CD4-positive, alpha-beta T cell (primary cell): ENCODE measurements at regions not wholly inside any gene's neighbourhood (a gene's known extent, or its start where the extent isn't known, plus 50 kb on each side); places are given as distances from the start of the nearest gene placed in this dataset.

Experiments used
- ATAC-seq: fragments of 200-7000 bp; cut with Tn5 transposase; one replicate; pipeline ENCODE4 v1.10.0; 2022; ENCODE audit warnings: mild to moderate bottlenecking; ENCODE audit not compliant: poor library complexity
- CTCF ChIA-PET: fragments of 350-600 bp; sonication (Branson Sonifier 250); formaldehyde crosslinking; loops from one replicate; lab custom pipeline; 2021; ENCODE audit warnings: antibody characterized with exemption, inconsistent platforms; lab: Charles Lee
- POLR2A ChIA-PET: fragments of 350-600 bp; sonication (Branson Sonifier 250); formaldehyde crosslinking; loops from one replicate; lab custom pipeline; 2021; ENCODE audit warnings: antibody characterized with exemption, inconsistent platforms; lab: Charles Lee
- DNase-seq, 14 experiments: peaks; one replicate each; pipeline ENCODE4 v3.0.0-alpha.2; 2013 to 2020; ENCODE audit warnings: mixed read lengths in 2 of 14
- H3K27ac ChIP-seq, 2 donors: one replicate each; pipeline versions ENCODE4 v1.5.1 to v1.7.0; 2013; ENCODE audit warnings: low read length in 2 of 2, low read depth in 1 of 2, mild to moderate bottlenecking in 1 of 2
- H3K27me3 ChIP-seq, 2 experiments: 1 replicate in 1 of 2; 2 replicates in 1 of 2; pipeline versions ENCODE4 v1.6.1 to v1.7.0; 2013; ENCODE audit warnings: low read length in 2 of 2, control low read depth in 1 of 2, mild to moderate bottlenecking in 1 of 2, moderate library complexity in 1 of 2; ENCODE audit not compliant: insufficient read depth in 2 of 2, control insufficient read depth in 1 of 2
- H3K36me3 ChIP-seq: one replicate; pipeline ENCODE4 v1.6.1; 2013; ENCODE audit warnings: low read length, control low read depth; ENCODE audit not compliant: insufficient read depth
- H3K4me1 ChIP-seq: one replicate; pipeline ENCODE4 v1.6.1; 2013; ENCODE audit warnings: low read length, control low read depth; ENCODE audit not compliant: insufficient read depth
- H3K4me3 ChIP-seq: one replicate; pipeline ENCODE4 v1.5.1; 2013; ENCODE audit warnings: mild to moderate bottlenecking, low read length, moderate library complexity
- H3K9me3 ChIP-seq, 2 experiments: 1 replicate in 1 of 2; 2 replicates in 1 of 2; pipeline versions ENCODE4 v1.6.1 to v1.7.0; 2013; ENCODE audit warnings: low read length in 2 of 2, mild to moderate bottlenecking in 2 of 2, control low read depth in 1 of 2, moderate library complexity in 1 of 2; ENCODE audit not compliant: control insufficient read depth in 1 of 2, insufficient read depth in 1 of 2
- H3K27ac Mint-ChIP-seq: one replicate; pipeline ENCODE4 v1.8.0; 2020; ENCODE audit warnings: mixed read lengths
- H3K27me3 Mint-ChIP-seq: one replicate; pipeline ENCODE4 v1.8.0; 2021; ENCODE audit warnings: mixed read lengths
- H3K36me3 Mint-ChIP-seq: one replicate; pipeline ENCODE4 v1.8.0; 2021; ENCODE audit warnings: low read depth, mixed read lengths
- H3K4me1 Mint-ChIP-seq: one replicate; pipeline ENCODE4 v1.8.0; 2021; ENCODE audit warnings: low read depth, mixed read lengths
- H3K4me3 Mint-ChIP-seq: one replicate; pipeline ENCODE4 v1.8.0; 2020; ENCODE audit warnings: mild to moderate bottlenecking, mixed read lengths
- H3K9me3 Mint-ChIP-seq: one replicate; pipeline ENCODE4 v1.8.0; 2020; ENCODE audit warnings: mixed read lengths
- intact Hi-C, 2 experiments: fragments of 100-400 bp; cut with DNase I in 1 of 2; cut with micrococcal nuclease in 1 of 2; formaldehyde crosslinking; loops; one replicate each; pipeline versions ENCODE4 v1.15.1 to v1.9.0; 2023 to 2025; cut with DNase I, micrococcal nuclease
- TF ChIP-seq, protein P1 (sequence below): fragments of 200-600 bp; IDR thresholded peaks from one replicate; pipeline ENCODE4 v1.8.0; 2022; ENCODE audit warnings: antibody characterized with exemption, mild to moderate bottlenecking

DNA sequence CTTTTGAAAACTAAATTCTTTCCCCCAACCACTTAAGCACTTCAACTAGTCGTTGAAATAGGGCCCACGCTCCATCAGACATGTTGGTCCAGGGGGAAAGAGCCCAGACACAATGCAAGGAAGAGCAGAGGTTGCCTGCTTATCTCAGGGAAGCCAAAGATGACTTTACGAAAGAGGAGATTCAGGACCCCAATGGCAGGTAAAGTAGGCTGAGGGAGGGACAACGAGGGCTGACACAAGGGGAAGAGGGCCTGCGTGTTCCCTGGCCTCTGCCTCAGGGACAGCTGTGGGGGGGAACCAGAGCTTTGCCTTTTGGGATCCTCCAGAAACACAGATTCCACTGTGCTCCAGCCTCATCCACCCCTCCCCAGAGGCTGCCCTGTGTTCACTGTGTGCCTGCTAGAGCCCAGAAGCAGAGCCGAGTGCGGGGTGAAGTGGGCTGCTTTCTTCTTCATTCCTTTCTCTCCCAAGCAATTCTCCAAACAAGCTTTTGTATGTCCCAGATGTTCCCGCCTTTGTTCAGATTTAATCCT is 135.5 kb upstream of the GRIK3 start:
- Mint-ChIP-seq H3K27me3 (peaks cover 50% of the 10 kb centered on the region), H3K4me1 (no peaks in the 10 kb centered on the region), H3K4me3 (no peak overlapping the region), H3K9me3 (peaks cover 7% of the 10 kb centered on the region), H3K36me3 (no peaks in the 10 kb centered on the region), H3K27ac (no peak overlapping the region)
- no peak overlapping the region for H3K27ac ChIP-seq
- ChIA-PET CTCF (no interaction called here), POLR2A (no interaction called here)
- intact Hi-C loops, result no loop called here
- no peaks in the 10 kb centered on the region for H3K4me1 ChIP-seq
- H3K4me3 ChIP-seq, result no peak overlapping the region
- peaks cover 0 to 2% of the 10 kb centered on the region in 2 experiments for H3K9me3 ChIP-seq
- ATAC-seq, result no peak
- no peak for DNase-seq
- no peaks in the 10 kb centered on the region for H3K36me3 ChIP-seq
- TF ChIP-seq, protein P1, sequence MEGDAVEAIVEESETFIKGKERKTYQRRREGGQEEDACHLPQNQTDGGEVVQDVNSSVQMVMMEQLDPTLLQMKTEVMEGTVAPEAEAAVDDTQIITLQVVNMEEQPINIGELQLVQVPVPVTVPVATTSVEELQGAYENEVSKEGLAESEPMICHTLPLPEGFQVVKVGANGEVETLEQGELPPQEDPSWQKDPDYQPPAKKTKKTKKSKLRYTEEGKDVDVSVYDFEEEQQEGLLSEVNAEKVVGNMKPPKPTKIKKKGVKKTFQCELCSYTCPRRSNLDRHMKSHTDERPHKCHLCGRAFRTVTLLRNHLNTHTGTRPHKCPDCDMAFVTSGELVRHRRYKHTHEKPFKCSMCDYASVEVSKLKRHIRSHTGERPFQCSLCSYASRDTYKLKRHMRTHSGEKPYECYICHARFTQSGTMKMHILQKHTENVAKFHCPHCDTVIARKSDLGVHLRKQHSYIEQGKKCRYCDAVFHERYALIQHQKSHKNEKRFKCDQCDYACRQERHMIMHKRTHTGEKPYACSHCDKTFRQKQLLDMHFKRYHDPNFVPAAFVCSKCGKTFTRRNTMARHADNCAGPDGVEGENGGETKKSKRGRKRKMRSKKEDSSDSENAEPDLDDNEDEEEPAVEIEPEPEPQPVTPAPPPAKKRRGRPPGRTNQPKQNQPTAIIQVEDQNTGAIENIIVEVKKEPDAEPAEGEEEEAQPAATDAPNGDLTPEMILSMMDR, result no peak
- H3K27me3 ChIP-seq, result peaks cover 11 to 22% of the 10 kb centered on the region in 2 experiments

DNA sequence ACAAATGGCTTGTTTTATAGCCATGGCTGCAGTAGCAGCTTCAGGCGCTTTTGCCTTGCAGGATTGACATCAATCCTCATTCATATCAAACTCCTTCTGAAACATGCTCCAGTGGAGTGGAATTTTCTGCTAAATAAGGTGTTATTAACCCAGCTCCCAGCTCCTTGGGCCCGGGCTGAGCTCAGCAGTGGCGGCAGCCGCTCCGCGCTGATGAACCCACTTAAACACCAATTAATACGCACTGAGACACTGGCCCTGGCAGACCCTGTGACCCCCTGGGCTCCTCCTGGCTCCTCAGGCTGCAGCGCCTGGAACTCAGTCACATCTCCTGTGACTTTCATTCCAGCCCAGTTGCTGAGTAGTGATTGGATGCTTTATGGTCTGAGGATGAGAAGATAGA is 137.4 kb upstream of the GRIK3 start:
- Histone ChIP-seq H3K4me1 (no peaks in the 10 kb centered on the region), H3K36me3 (no peaks in the 10 kb centered on the region), H3K9me3 (no peaks in the 10 kb centered on the region), H3K4me3 (no peak overlapping the region), H3K27me3 (peaks cover 11 to 16% of the 10 kb centered on the region in 2 experiments), H3K27ac (no peak overlapping the region)
- H3K27me3 Mint-ChIP-seq, result peaks cover 54% of the 10 kb centered on the region
- TF ChIP-seq, protein P1, result no peak
- no peak overlapping the region for H3K27ac Mint-ChIP-seq
- peaks cover 7% of the 10 kb centered on the region for H3K9me3 Mint-ChIP-seq
- DNase-seq (no peak), ATAC-seq (no peak)
- H3K4me1 Mint-ChIP-seq, result no peaks in the 10 kb centered on the region
- no peaks in the 10 kb centered on the region for H3K36me3 Mint-ChIP-seq
- POLR2A ChIA-PET, result no interaction called here
- CTCF ChIA-PET, result no interaction called here
- intact Hi-C loops, result no loop called here
- H3K4me3 Mint-ChIP-seq, result no peak overlapping the region

DNA sequence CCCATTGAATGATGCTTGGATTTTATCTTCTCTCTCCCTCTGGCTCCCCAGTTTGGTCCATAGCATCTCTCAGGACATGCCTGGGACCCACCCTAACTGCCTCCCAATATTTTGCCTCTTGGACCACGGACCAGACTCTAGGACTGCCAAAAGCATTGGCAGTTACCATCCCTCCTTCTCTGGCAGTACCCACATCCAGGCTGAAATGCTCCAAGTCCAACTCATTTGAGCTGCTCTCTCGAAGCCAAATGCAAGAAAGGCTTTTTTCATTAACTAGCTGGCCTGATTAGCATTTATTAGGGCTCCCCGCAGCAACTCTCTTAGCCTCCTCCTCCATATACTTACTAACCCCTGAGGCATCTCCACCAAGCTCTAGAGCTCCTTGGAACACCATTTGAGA is 140.0 kb upstream of the GRIK3 start:
- H3K27ac ChIP-seq, result no peak overlapping the region
- ChIA-PET POLR2A (no interaction called here), CTCF (no interaction called here)
- no peaks in the 10 kb centered on the region for H3K4me1 Mint-ChIP-seq
- H3K36me3 ChIP-seq, result no peaks in the 10 kb centered on the region
- intact Hi-C loops, result no loop called here
- no peaks in the 10 kb centered on the region for H3K36me3 Mint-ChIP-seq
- H3K27ac Mint-ChIP-seq, result no peak overlapping the region
- no peaks in the 10 kb centered on the region for H3K4me1 ChIP-seq
- H3K27me3 ChIP-seq, result peaks cover 10 to 12% of the 10 kb centered on the region in 2 experiments
- no peak for DNase-seq
- H3K9me3 ChIP-seq, result no peaks in the 10 kb centered on the region
- H3K27me3 Mint-ChIP-seq, result peaks cover 47% of the 10 kb centered on the region
- no peak overlapping the region for H3K4me3 ChIP-seq
- TF ChIP-seq, protein P1, result no peak
- ATAC-seq, result no peak
- H3K4me3 Mint-ChIP-seq, result no peak overlapping the region
- H3K9me3 Mint-ChIP-seq, result no peaks in the 10 kb centered on the region
